H9 (cell line): ENCODE measurements at regions not wholly inside any gene's neighbourhood (a gene's known extent, or its start where the extent isn't known, plus 50 kb on each side); places are given as distances from the start of the nearest gene placed in this dataset.

Experiments used
- DNase-seq: peaks from one replicate; pipeline ENCODE4 v3.0.0-alpha.2; 2017
- H2AFZ ChIP-seq: one replicate; pipeline ENCODE4 v1.6.1; 2013; ENCODE audit warnings: mild to moderate bottlenecking, low read length, control low read depth, moderate library complexity
- H2AK5ac ChIP-seq: 2 replicates; pipeline ENCODE4 v1.6.1; 2013; ENCODE audit warnings: low read length, control low read depth, mixed read lengths; ENCODE audit not compliant: insufficient read length
- H2BK120ac ChIP-seq: one replicate; pipeline ENCODE4 v1.6.1; 2013; ENCODE audit warnings: low read depth, mild to moderate bottlenecking, low read length, control low read depth, inconsistent platforms; ENCODE audit not compliant: poor library complexity, severe bottlenecking
- H2BK12ac ChIP-seq: 2 replicates; pipeline ENCODE4 v1.6.1; 2013; ENCODE audit warnings: low read length, control low read depth, mixed read lengths, low read depth; ENCODE audit not compliant: insufficient read length
- H2BK15ac ChIP-seq: 2 replicates; pipeline ENCODE4 v1.6.1; 2013; ENCODE audit warnings: low read depth, low read length, control low read depth
- H2BK20ac ChIP-seq: one replicate; pipeline ENCODE4 v1.6.1; 2013; ENCODE audit warnings: low read depth, mild to moderate bottlenecking, low read length, control low read depth, inconsistent platforms; ENCODE audit not compliant: poor library complexity, severe bottlenecking
- H2BK5ac ChIP-seq: 2 replicates; pipeline ENCODE4 v1.6.1; 2013; ENCODE audit warnings: low read length, control low read depth, mixed read lengths; ENCODE audit not compliant: insufficient read length
- H3K14ac ChIP-seq: 2 replicates; pipeline ENCODE4 v1.6.1; 2013; ENCODE audit warnings: low read length, control low read depth; ENCODE audit not compliant: insufficient read depth
- H3K18ac ChIP-seq: 2 replicates; pipeline ENCODE4 v1.6.1; 2013; ENCODE audit warnings: low read depth, mild to moderate bottlenecking, mixed read lengths, low read length, control low read depth; ENCODE audit not compliant: insufficient read length
- H3K23ac ChIP-seq: 2 replicates; pipeline ENCODE4 v1.6.1; 2013; ENCODE audit warnings: low read length, control low read depth, mixed read lengths, low read depth; ENCODE audit not compliant: insufficient read length
- H3K23me2 ChIP-seq: 2 replicates; pipeline ENCODE4 v1.6.1; 2013; ENCODE audit warnings: low read depth, mild to moderate bottlenecking, mixed read lengths, low read length, control low read depth; ENCODE audit not compliant: insufficient read length, poor library complexity, severe bottlenecking
- H3K27ac ChIP-seq: 2 replicates; pipeline ENCODE4 v1.5.1; 2013; ENCODE audit warnings: low read length, control low read depth, mixed read lengths, low read depth; ENCODE audit not compliant: insufficient read length
- H3K27me3 ChIP-seq: 2 replicates; pipeline ENCODE4 v1.6.1; 2013; ENCODE audit warnings: low read length, control low read depth, inconsistent platforms; ENCODE audit not compliant: insufficient read depth
- H3K4ac ChIP-seq: 2 replicates; pipeline ENCODE4 v1.6.1; 2013; ENCODE audit warnings: low read depth, mild to moderate bottlenecking, control low read depth, inconsistent platforms, low read length, moderate library complexity
- H3K4me1 ChIP-seq: 2 replicates; pipeline ENCODE4 v1.6.1; 2013; ENCODE audit warnings: low read length, control low read depth, inconsistent platforms; ENCODE audit not compliant: insufficient read depth
- H3K4me2 ChIP-seq: 2 replicates; pipeline ENCODE4 v1.6.1; 2013; ENCODE audit warnings: low read length, control low read depth, mixed read lengths; ENCODE audit not compliant: insufficient read length, insufficient read depth
- H3K56ac ChIP-seq: 2 replicates; pipeline ENCODE4 v1.6.1; 2013; ENCODE audit warnings: low read depth, mild to moderate bottlenecking, mixed read lengths, low read length, control low read depth; ENCODE audit not compliant: insufficient read length
- H3K79me1 ChIP-seq: 2 replicates; pipeline ENCODE4 v1.6.1; 2013; ENCODE audit warnings: low read depth, mild to moderate bottlenecking, moderate library complexity, low read length, control low read depth, inconsistent platforms; ENCODE audit not compliant: insufficient read depth, poor library complexity, severe bottlenecking
- H3K79me2 ChIP-seq: 2 replicates; pipeline ENCODE4 v1.6.1; 2013; ENCODE audit warnings: low read length, control low read depth, inconsistent platforms; ENCODE audit not compliant: insufficient read depth
- H3K9ac ChIP-seq: 2 replicates; pipeline ENCODE4 v1.6.1; 2013; ENCODE audit warnings: low read length, control low read depth, mixed read lengths; ENCODE audit not compliant: insufficient read length; ENCODE audit errors: extremely low read depth
- H3K9me3 ChIP-seq: one replicate; pipeline ENCODE4 v1.6.1; 2013; ENCODE audit warnings: low read depth, low read length, inconsistent platforms; ENCODE audit not compliant: control insufficient read depth
- H3T11ph ChIP-seq: one replicate; pipeline ENCODE4 v1.6.1; 2013; ENCODE audit warnings: mild to moderate bottlenecking, low read length, control low read depth, inconsistent platforms
- H4K20me1 ChIP-seq: one replicate; pipeline ENCODE4 v1.6.1; 2013; ENCODE audit not compliant: control insufficient read depth, insufficient read length, insufficient read depth
- H4K5ac ChIP-seq: 2 replicates; pipeline ENCODE4 v1.6.1; 2013; ENCODE audit warnings: low read depth, mild to moderate bottlenecking, mixed read lengths, low read length, control low read depth; ENCODE audit not compliant: insufficient read length
- H4K8ac ChIP-seq: replicated peaks from 2 replicates; pipeline ENCODE4 v1.6.1; 2013; ENCODE audit warnings: low read length, control low read depth, mixed read lengths, low read depth; ENCODE audit not compliant: insufficient read length
- H4K91ac ChIP-seq: 2 replicates; pipeline ENCODE4 v1.6.1; 2013; ENCODE audit warnings: low read depth, mild to moderate bottlenecking, moderate library complexity, mixed read lengths, low read length, control low read depth; ENCODE audit not compliant: insufficient read length
- H3K27ac Mint-ChIP-seq, 3 experiments: 2 replicates in 2 of 3; 3 replicates in 1 of 3; pipeline ENCODE4 v1.8.0; 2020 to 2021; ENCODE audit warnings: mixed read lengths in 3 of 3, mild to moderate bottlenecking in 1 of 3, moderate library complexity in 1 of 3
- H3K27me3 Mint-ChIP-seq: 2 replicates; pipeline ENCODE4 v1.8.0; 2021; ENCODE audit warnings: low read depth, mild to moderate bottlenecking, moderate library complexity, mixed read lengths
- H3K36me3 Mint-ChIP-seq, 3 experiments: 2 replicates in 2 of 3; 3 replicates in 1 of 3; pipeline ENCODE4 v1.8.0; 2020 to 2021; ENCODE audit warnings: low read depth in 3 of 3, mixed read lengths in 3 of 3; ENCODE audit not compliant: insufficient read depth in 1 of 3
- H3K4me1 Mint-ChIP-seq, 2 experiments: 2 replicates each; pipeline ENCODE4 v1.8.0; 2020; ENCODE audit warnings: mixed read lengths in 2 of 2
- H3K4me3 Mint-ChIP-seq, 2 experiments: 2 replicates in 1 of 2; 3 replicates in 1 of 2; pipeline ENCODE4 v1.8.0; 2020 to 2021; ENCODE audit warnings: mild to moderate bottlenecking in 2 of 2, mixed read lengths in 2 of 2, moderate library complexity in 1 of 2
- H3K9me3 Mint-ChIP-seq, 2 experiments: 2 replicates in 1 of 2; 3 replicates in 1 of 2; pipeline ENCODE4 v1.8.0; 2020; ENCODE audit warnings: mild to moderate bottlenecking in 2 of 2, mixed read lengths in 2 of 2, moderate library complexity in 1 of 2
- CTCF ChIP-seq: fragments of 200-600 bp; sonication (generic); conservative IDR thresholded peaks from 3 replicates; pipeline ENCODE4 v1.8.0; 2021; ENCODE audit warnings: antibody characterized with exemption, mild to moderate bottlenecking
- whole genome bisulfite sequencing: extraction: QIAGEN DNeasy Blood & Tissue Kit; methylation state at CpG from one replicate; pipeline ENCODE4 v1.1.7; 2013; ENCODE audit warnings: missing lambda C conversion rate, low lambda C conversion rate, mixed read lengths; ENCODE audit not compliant: insufficient read length; ENCODE audit errors: extremely low coverage; 5-methylcytosine and 5-hydroxymethylcytosine counted together

GRCh38 chr9:24382566-24382965, 163.1 kb downstream of the IZUMO3 start:
- no peak overlapping the region for H2BK15ac ChIP-seq
- no peak overlapping the region for H3K27ac ChIP-seq
- H3K4me2 ChIP-seq = no peak overlapping the region
- peaks cover 2 to 9% (median 7%) of the 10 kb centered on the region in 3 experiments for H3K36me3 Mint-ChIP-seq
- WGBS = no CpG with 5 or more reads among the region's 3 CpGs
- no peak overlapping the region for H2AFZ ChIP-seq
- TF ChIP-seq CTCF = no peak
- H2AK5ac ChIP-seq = no peak overlapping the region
- H3K4me3 Mint-ChIP-seq = no peak overlapping the region
- no peak overlapping the region for H3K23ac ChIP-seq
- no peak overlapping the region for H3K14ac ChIP-seq
- no peaks in the 10 kb centered on the region for H3K79me2 ChIP-seq
- H3K79me1 ChIP-seq = no peaks in the 10 kb centered on the region
- H3K9ac ChIP-seq = no peak overlapping the region
- no peak overlapping the region for H3K56ac ChIP-seq
- no peak overlapping the region for H3K4ac ChIP-seq
- H3K23me2 ChIP-seq = no peaks in the 10 kb centered on the region
- H3K18ac ChIP-seq = no peak overlapping the region
- H2BK120ac ChIP-seq = no peak overlapping the region
- no peak overlapping the region for H2BK12ac ChIP-seq
- DNase-seq = no peak
- H3K27ac Mint-ChIP-seq = no peak overlapping the region
- H4K20me1 ChIP-seq = no peaks in the 10 kb centered on the region
- H3K27me3 ChIP-seq = no peaks in the 10 kb centered on the region
- H3T11ph ChIP-seq = no peak overlapping the region
- H4K91ac ChIP-seq = no peak overlapping the region
- H3K4me1 Mint-ChIP-seq = peaks cover 12 to 13% of the 10 kb centered on the region in 2 experiments
- no peak overlapping the region for H4K8ac ChIP-seq
- no peak overlapping the region for H2BK5ac ChIP-seq
- no peaks in the 10 kb centered on the region for H3K27me3 Mint-ChIP-seq
- H4K5ac ChIP-seq = no peak overlapping the region
- 0 out of 2 replicates have a peak, but pooled peaks cover 4% of the 10 kb centered on the region for H3K4me1 ChIP-seq
- H3K9me3 ChIP-seq = no peaks in the 10 kb centered on the region
- no peak overlapping the region for H2BK20ac ChIP-seq
- peaks cover 2 to 14% of the 10 kb centered on the region in 2 experiments for H3K9me3 Mint-ChIP-seq
